GM12878 (cell line): ENCODE measurements at regions not wholly inside any gene's neighbourhood (a gene's known extent, or its start where the extent isn't known, plus 50 kb on each side); places are given as distances from the start of the nearest gene placed in this dataset.

Source experiments
- ATAC-seq: fragments of 200-7000 bp; cut with Tn5 transposase; 3 replicates; pipeline ENCODE4 v1.9.1; 2020; ENCODE audit warnings: mild to moderate bottlenecking, moderate library complexity
- BruUV-seq: library from RNA; stranded (reverse); fragments of 400-500 nt; replicated peaks from 2 replicates; lab custom pipeline; 2021; lab: Mats Ljungman, UMichigan
- CTCF ChIA-PET: fragments of 300-600 bp; sonication (Branson Sonifier 250); formaldehyde crosslinking; extraction: SDS; loops from one replicate; lab custom pipeline; 2021; ENCODE audit warnings: inconsistent platforms; lab: Yijun Ruan, JAX
- POLR2A ChIA-PET: fragments of 350-600 bp; formaldehyde crosslinking; extraction: SDS; loops from one replicate; lab custom pipeline; 2021; ENCODE audit warnings: inconsistent platforms; lab: Charles Lee
- RAD21 ChIA-PET: fragments of 300-600 bp; sonication (Branson Sonifier 250); formaldehyde crosslinking; loops from one replicate; lab custom pipeline; 2023; ENCODE audit warnings: antibody characterized with exemption; ENCODE audit not compliant: unreplicated experiment; lab: Charles Lee
- SMC1A ChIA-PET: fragments of 300-600 bp; sonication (Branson Sonifier 250); formaldehyde crosslinking; loops from one replicate; lab custom pipeline; 2023; ENCODE audit not compliant: unreplicated experiment, uncharacterized antibody; lab: Charles Lee
- DNase-seq: peaks from one replicate; pipeline ENCODE4 v3.0.0-alpha.2; 2011; ENCODE audit warnings: low read depth, low spot score
- FAIRE-seq: peaks from 3 replicates; lab custom pipeline; 2011; peaks lifted over from hg19 to GRCh38; lab: Jason Lieb, UNC
- H2AFZ ChIP-seq: 2 replicates; pipeline ENCODE4 v1.6.0; 2011; ENCODE audit warnings: low read depth, low read length, control low read depth; ENCODE audit not compliant: control insufficient read depth
- H3K27ac ChIP-seq: 2 replicates; pipeline ENCODE4 v1.5.1; 2011; ENCODE audit warnings: control low read depth; ENCODE audit not compliant: control insufficient read depth, insufficient read depth
- H3K27me3 ChIP-seq, 2 experiments: replicated peaks in 1 of 2; 2 replicates each; pipeline versions ENCODE4 v1.6.0 to v1.6.1; 2011; ENCODE audit warnings: low read length in 1 of 2; ENCODE audit not compliant: control insufficient read depth in 2 of 2, insufficient read depth in 2 of 2
- H3K36me3 ChIP-seq, 2 experiments: 2 replicates each; pipeline ENCODE4 v1.5.1; 2011; ENCODE audit warnings: low read length in 1 of 2; ENCODE audit not compliant: control insufficient read depth in 2 of 2, insufficient read depth in 2 of 2
- H3K4me1 ChIP-seq: 2 replicates; pipeline ENCODE4 v1.6.1; 2011; ENCODE audit warnings: mild to moderate bottlenecking, low read length, moderate library complexity, mixed read lengths; ENCODE audit not compliant: control insufficient read depth, insufficient read depth
- H3K4me2 ChIP-seq: 2 replicates; pipeline ENCODE4 v1.6.0; 2011; ENCODE audit warnings: control low read depth; ENCODE audit not compliant: control insufficient read depth, insufficient read depth
- H3K4me3 ChIP-seq: fragments of 200-600 bp; sonication (generic); 2 replicates; pipeline ENCODE4 v1.5.1; 2016
- H3K79me2 ChIP-seq: 2 replicates; pipeline ENCODE4 v1.6.0; 2011; ENCODE audit warnings: low read length; ENCODE audit not compliant: control insufficient read depth, insufficient read depth
- H3K9ac ChIP-seq: 2 replicates; pipeline ENCODE4 v1.8.0; 2011; ENCODE audit warnings: low read length, control low read depth, mixed read lengths; ENCODE audit not compliant: control insufficient read depth, insufficient read depth
- H3K9me3 ChIP-seq: replicated peaks from 3 replicates; pipeline ENCODE4 v1.5.1; 2011; ENCODE audit warnings: mild to moderate bottlenecking, low read length; ENCODE audit not compliant: control insufficient read depth, insufficient read depth
- H4K20me1 ChIP-seq: 2 replicates; pipeline ENCODE4 v1.6.0; 2011; ENCODE audit not compliant: control insufficient read depth, insufficient read depth
- FOXM1 ChIP-seq: IDR thresholded peaks from 2 replicates; pipeline ENCODE4 v1.6.1; 2012; ENCODE audit warnings: low read depth, mild to moderate bottlenecking, inconsistent platforms, low read length, moderate library complexity
- HDAC6 ChIP-seq: fragments of 200-600 bp; sonication (generic); IDR thresholded peaks from one replicate; pipeline ENCODE4 v1.8.0; 2017; ENCODE audit warnings: antibody characterized with exemption; ENCODE audit not compliant: unreplicated experiment
- IRF3 ChIP-seq: fragments of 450-650 bp; IDR thresholded peaks from 2 replicates; pipeline ENCODE4 v1.6.1; 2014; ENCODE audit warnings: mild to moderate bottlenecking
- PAX5 ChIP-seq: IDR thresholded peaks from 2 replicates; pipeline ENCODE4 v1.6.1; 2011; ENCODE audit warnings: low read depth, low read length, borderline replicate concordance
- SMAD1 ChIP-seq: fragments of 450-650 bp; IDR thresholded peaks from 2 replicates; pipeline ENCODE4 v1.6.1; 2018; ENCODE audit warnings: mild to moderate bottlenecking, low read depth; ENCODE audit not compliant: partially characterized antibody
- TAF1 ChIP-seq: IDR thresholded peaks from 2 replicates; pipeline ENCODE4 v1.6.1; 2011; ENCODE audit warnings: mild to moderate bottlenecking, low read depth, low read length, borderline replicate concordance
- WGBS: methylation state at CpG from one replicate; pipeline ENCODE4 v1.1.6; 2016; ENCODE audit warnings: low lambda C conversion rate; ENCODE audit not compliant: insufficient replicate concordance, insufficient coverage; ENCODE audit errors: missing lambda C conversion rate; 5-methylcytosine and 5-hydroxymethylcytosine counted together
- in situ Hi-C: fragments of 300-500 bp; cut with MboI; formaldehyde crosslinking; loops from 9 replicates; pipeline ENCODE4 v1.14.3; 2018; ENCODE audit warnings: mixed read lengths
- intact Hi-C: fragments of 100-400 bp; cut with micrococcal nuclease; formaldehyde crosslinking; loops from one replicate; pipeline ENCODE4 v1.14.2; 2022; ENCODE audit not compliant: unreplicated experiment

- ChIA-PET POLR2A (no interaction called here), RAD21 (no interaction called here), SMC1A (interaction anchor here (0.5 to 1.2 kb wide), 3 partner anchors 33 to 148 kb away, joined by 3 read pairs; no protein-coding TSS in a partner anchor), CTCF (interaction anchor here (0.5 kb wide), 1 partner anchor 54 kb away, joined by 3 read pairs; no protein-coding TSS in a partner anchor)
- no peak for TF ChIP-seq TAF1
- no peak for TF ChIP-seq SMAD1
- TF ChIP-seq PAX5, result no peak
- TF ChIP-seq HDAC6, result no peak
- TF ChIP-seq IRF3, result no peak
- H3K9ac ChIP-seq, result no peak overlapping the region
- no peaks in the 10 kb centered on the region for H3K27me3 ChIP-seq
- H3K79me2 ChIP-seq, result no peaks in the 10 kb centered on the region
- H4K20me1 ChIP-seq, result no peaks in the 10 kb centered on the region
- H3K9me3 ChIP-seq, result no peaks in the 10 kb centered on the region
- no peak overlapping the region for H2AFZ ChIP-seq
- ATAC-seq (no peak), FAIRE-seq (no peak), DNase-seq (no peak)
- H3K4me1 ChIP-seq, result no peaks in the 10 kb centered on the region
- no TSS peak for BruUV-seq
- in situ Hi-C loops, result no loop called here
- no peak overlapping the region for H3K27ac ChIP-seq
- no peaks in the 10 kb centered on the region for H3K36me3 ChIP-seq
- intact Hi-C loops, result no loop called here
- no peak overlapping the region for H3K4me2 ChIP-seq
- no peak overlapping the region for H3K4me3 ChIP-seq
These were observed 98.1 kb upstream of the UBE2E2 start for GRCh38 chr3:23105048-23105447.

GRCh38 chr3:23106666-23107065, 96.5 kb upstream of the UBE2E2 start:
- intact Hi-C loops (no loop called here), in situ Hi-C loops (no loop called here)
- RAD21 ChIA-PET, result no interaction called here
- Histone ChIP-seq H3K4me2 (no peak overlapping the region), H3K4me3 (no peak overlapping the region), H3K27me3 (no peaks in the 10 kb centered on the region), H2AFZ (no peak overlapping the region), H3K9ac (no peak overlapping the region), H3K36me3 (no peaks in the 10 kb centered on the region), H3K4me1 (no peaks in the 10 kb centered on the region), H3K27ac (no peak overlapping the region), H3K9me3 (no peaks in the 10 kb centered on the region), H4K20me1 (no peaks in the 10 kb centered on the region), H3K79me2 (no peaks in the 10 kb centered on the region)
- no peak for ATAC-seq
- POLR2A ChIA-PET, result no interaction called here
- CTCF ChIA-PET, result interaction anchor here (0.6 kb wide), 1 partner anchor 66 kb away, joined by 3 read pairs; no protein-coding TSS in a partner anchor
- TF ChIP-seq FOXM1, result no peak
- 90% methylated on average over 3 of the region's 3 CpGs for WGBS
- BruUV-seq, result no TSS peak
- SMC1A ChIA-PET, result no interaction called here
- DNase-seq, result no peak
- FAIRE-seq, result no peak
